Adipocyte (in vitro differentiated cells): ENCODE measurements at regions not wholly inside any gene's neighbourhood (a gene's known extent, or its start where the extent isn't known, plus 50 kb on each side); places are given as distances from the start of the nearest gene placed in this dataset.

Experiments
- DNase-seq: peaks from one replicate; pipeline ENCODE4 v3.0.0-alpha.2; 2015; ENCODE audit warnings: low read depth
- H3K27me3 ChIP-seq: replicated peaks from 2 replicates; pipeline ENCODE4 v1.7.0; 2013; ENCODE audit warnings: mild to moderate bottlenecking, low read length, moderate library complexity; ENCODE audit not compliant: control insufficient read depth, insufficient read depth
- H3K36me3 ChIP-seq: 2 replicates; pipeline ENCODE4 v1.7.0; 2013; ENCODE audit warnings: low read length, mild to moderate bottlenecking, moderate library complexity; ENCODE audit not compliant: control insufficient read depth, insufficient read depth, severe bottlenecking
- H3K4me1 ChIP-seq: 2 replicates; pipeline ENCODE4 v1.7.0; 2013; ENCODE audit warnings: mild to moderate bottlenecking, low read length, moderate library complexity; ENCODE audit not compliant: control insufficient read depth, insufficient read depth
- H3K4me3 ChIP-seq: 2 replicates; pipeline ENCODE4 v1.7.0; 2013; ENCODE audit warnings: mild to moderate bottlenecking, low read length, moderate library complexity
- H3K9ac ChIP-seq: 2 replicates; pipeline ENCODE4 v1.7.0; 2013; ENCODE audit warnings: mild to moderate bottlenecking, low read length, moderate library complexity
- H3K9me3 ChIP-seq: 2 replicates; pipeline ENCODE4 v1.7.0; 2013; ENCODE audit warnings: mild to moderate bottlenecking, low read length, moderate library complexity; ENCODE audit not compliant: control insufficient read depth

DNA sequence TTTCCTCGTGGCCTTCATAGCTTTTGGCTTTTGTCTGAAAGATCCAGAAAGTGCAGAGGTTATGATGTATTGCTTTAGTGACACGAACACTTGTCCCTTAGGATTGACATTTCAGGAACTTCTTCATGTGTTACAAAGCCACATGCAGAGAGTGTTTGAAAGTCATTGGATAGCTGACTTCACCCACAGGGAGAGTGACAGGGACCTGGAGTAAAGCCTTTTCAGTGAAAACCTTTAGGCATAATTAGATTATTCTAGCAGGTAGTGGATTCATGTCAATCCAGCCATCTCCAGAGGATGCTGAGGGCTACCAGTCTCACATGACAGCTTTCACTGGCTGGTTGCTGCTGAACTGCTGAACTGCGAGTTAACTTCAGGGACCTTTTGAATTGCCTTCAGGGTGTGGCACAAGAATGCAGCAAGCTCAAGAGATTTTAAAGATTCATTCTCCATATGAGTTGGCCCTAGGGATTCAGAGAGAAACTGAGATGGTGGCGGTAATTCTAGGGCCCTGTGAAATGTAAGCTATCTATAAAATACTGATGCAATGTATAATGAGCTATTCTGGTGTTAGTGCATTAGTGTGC is 267.0 kb upstream of the GOLIM4 start:
- Histone ChIP-seq H3K36me3 (no peaks in the 10 kb centered on the region), H3K4me1 (peaks cover 9% of the 10 kb centered on the region), H3K9ac (no peak overlapping the region), H3K9me3 (no peaks in the 10 kb centered on the region), H3K4me3 (no peak overlapping the region), H3K27me3 (no peaks in the 10 kb centered on the region)
- DNase-seq, result no peak

DNA sequence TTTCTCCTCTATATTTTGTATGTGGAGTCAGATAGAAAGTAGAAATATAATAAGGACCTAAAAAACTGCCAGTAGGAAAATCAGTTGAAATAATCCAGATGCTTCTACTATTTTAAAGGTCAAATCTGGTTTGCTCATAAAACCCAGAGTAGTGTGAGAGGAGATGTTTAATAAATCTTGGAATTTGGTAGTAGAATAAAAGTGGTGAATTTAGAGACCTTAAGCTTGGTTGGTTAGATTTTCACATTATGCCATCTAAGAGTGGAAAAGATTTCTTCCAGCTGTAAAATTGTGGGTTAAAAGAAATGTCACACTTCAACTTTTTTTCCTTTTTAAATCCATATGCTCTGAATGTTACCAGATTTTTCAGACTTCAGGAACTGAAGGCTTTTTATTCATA is 266.4 kb upstream of the GOLIM4 start:
- Histone ChIP-seq H3K4me1 (peaks cover 9% of the 10 kb centered on the region), H3K27me3 (no peaks in the 10 kb centered on the region), H3K9ac (no peak overlapping the region), H3K36me3 (no peaks in the 10 kb centered on the region), H3K4me3 (no peak overlapping the region), H3K9me3 (no peaks in the 10 kb centered on the region)
- DNase-seq, result no peak

DNA sequence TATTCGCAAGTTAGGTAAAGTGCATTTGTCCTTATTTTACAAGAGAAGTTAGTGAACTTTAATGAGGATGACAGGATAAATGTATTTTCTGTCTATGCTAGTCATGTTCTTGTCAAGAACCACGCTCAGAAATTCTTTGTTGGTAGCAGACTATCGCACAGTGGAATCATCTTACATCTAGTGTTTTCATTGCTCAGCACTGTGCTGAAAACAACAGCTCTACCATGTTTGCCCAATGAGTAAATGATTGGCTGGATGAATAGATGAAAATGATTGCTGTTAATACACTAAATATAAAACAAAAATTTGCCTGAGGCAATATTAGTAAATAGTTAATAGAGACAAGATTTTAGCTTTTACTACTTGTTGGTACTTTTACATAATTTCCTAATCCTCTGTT is 265.3 kb upstream of the GOLIM4 start:
- DNase-seq, result no peak
- Histone ChIP-seq H3K27me3 (no peaks in the 10 kb centered on the region), H3K9ac (no peak overlapping the region), H3K4me1 (peaks cover 7% of the 10 kb centered on the region), H3K4me3 (no peak overlapping the region), H3K36me3 (no peaks in the 10 kb centered on the region), H3K9me3 (no peaks in the 10 kb centered on the region)

DNA sequence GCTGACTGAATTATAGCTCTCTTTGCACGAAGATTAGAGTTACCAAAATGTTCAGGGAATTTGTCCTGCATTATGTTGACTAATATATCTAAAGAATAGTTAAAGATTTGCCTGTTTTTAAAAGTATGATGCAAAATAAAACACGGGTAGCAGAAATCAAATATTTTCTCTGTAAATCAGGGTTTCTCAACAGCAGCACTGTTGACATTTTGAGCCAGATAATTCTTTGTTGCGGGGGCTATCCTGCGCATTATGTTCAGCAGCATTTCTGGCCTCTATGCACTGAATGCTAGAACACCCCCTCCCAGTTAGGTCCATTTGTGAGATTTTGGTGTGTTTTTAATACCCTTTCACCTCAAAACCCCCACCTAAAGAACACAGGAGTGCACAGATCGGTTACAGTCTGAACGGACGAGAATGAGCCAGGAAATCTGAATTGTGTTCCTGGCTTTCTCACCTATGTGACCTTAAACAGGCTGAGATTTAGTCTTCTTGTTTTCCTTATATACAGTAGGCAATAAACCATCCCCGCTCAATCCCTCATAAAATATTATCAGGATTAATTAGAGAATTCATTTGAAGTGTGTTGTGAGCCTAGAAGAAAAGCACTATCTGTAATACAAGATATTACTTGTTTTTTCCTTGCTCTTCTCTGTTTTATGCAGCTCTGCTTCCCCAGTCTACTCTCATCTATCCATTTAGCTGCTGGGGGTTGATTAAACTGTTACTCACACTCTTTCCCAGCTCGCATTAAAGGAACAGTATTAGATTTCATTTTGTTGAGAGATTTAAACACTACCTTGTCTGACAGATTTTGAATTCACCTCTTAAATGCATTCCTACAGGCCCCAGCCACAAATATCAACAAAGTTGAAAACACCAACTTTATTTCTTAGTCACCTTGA is 247.5 kb upstream of the GOLIM4 start:
- DNase-seq, result no peak

DNA sequence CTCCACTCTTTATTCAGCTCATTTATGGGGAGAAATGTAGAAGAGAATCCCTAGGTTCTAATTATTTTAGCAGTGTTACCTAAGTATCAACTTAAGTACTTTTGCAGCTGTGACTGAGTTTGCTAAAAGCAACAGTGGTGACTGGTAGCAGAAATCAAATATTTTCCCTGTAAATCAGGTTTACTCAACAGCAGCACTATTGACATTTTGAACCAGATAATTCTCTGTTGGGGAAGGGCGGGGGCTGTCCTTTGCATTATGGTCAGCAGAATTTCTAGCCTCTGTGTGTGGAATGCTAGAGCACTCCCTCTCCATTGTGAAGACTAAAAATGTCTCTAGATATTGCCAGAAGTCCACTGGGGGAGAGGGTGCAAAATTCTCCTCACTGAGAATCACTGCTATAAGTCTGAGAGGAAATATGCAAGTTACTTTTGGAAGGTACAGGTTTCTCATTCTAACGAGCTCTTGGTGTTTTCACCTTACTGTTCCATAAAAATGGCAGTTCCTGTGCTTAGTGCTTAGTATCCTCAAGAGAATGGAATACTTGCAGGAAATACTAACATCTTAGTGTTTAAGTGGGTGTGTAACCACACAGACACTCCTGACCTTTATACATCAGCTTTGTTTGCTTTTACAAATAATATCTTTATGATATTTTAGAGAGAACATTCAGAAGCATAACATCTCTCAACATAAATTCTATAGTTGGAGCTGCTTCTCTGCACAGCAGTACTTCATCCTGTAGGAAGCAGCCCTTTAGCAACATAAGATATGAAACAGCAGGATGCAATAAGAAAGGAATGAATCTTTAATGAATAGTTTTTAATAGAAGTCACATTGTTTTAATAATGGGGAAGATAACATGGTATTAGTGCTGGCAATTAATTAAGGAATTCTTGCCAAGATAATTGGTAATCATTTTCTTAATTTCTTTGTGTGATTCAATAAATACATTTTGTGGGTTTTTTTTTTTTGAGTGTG is 246.5 kb upstream of the GOLIM4 start:
- no peak overlapping the region for H3K4me3 ChIP-seq
- H3K36me3 ChIP-seq, result no peaks in the 10 kb centered on the region
- no peak overlapping the region for H3K9ac ChIP-seq
- peaks cover 19% of the 10 kb centered on the region for H3K4me1 ChIP-seq
- peaks cover 3% of the 10 kb centered on the region for H3K9me3 ChIP-seq
- peak; percentile 19 for DNase-seq
- peaks cover 84% of the 10 kb centered on the region for H3K27me3 ChIP-seq

More for the DNA sequence above, 247.5 kb upstream of the GOLIM4 start:
- peaks cover 3% of the 10 kb centered on the region for H3K9me3 ChIP-seq
- H3K4me1 ChIP-seq, result peaks cover 19% of the 10 kb centered on the region
- H3K4me3 ChIP-seq, result no peak overlapping the region
- peaks cover 76% of the 10 kb centered on the region for H3K27me3 ChIP-seq
- H3K9ac ChIP-seq, result no peak overlapping the region
- H3K36me3 ChIP-seq, result no peaks in the 10 kb centered on the region

DNA sequence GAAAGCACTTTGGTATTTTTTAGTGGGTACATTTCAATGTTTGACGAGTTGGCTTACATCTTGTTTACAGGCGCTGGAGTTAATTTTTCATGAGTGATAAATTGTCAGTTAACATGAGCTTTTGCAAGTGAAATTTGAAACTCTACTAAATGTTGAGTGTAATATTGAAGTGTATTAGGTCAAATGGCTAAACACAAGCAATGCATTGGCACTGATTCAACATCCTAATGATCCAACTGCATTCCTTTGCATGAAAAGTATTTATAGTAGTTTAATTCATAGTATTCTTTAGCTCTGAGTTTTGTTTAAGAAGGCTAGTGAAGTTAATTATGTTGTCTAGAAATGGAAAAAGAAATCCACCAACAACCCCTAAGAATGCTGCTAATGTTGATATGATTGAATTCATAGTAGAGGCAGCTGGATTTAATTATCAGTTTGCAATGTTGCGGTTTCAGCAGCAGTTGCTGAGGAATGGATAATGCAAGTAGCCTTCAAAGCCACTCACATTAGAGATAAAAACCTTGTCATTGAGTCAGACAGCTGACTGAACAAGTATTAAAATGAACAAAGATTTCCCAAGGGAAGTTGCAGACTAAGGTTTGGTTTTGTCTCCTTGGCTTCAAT is 245.6 kb upstream of the GOLIM4 start:
- no peaks in the 10 kb centered on the region for H3K36me3 ChIP-seq
- H3K4me1 ChIP-seq, result peaks cover 19% of the 10 kb centered on the region
- H3K4me3 ChIP-seq, result no peak overlapping the region
- peaks cover 87% of the 10 kb centered on the region for H3K27me3 ChIP-seq
- peaks cover 3% of the 10 kb centered on the region for H3K9me3 ChIP-seq
- H3K9ac ChIP-seq, result no peak overlapping the region
- peak; percentile 86 for DNase-seq

DNA sequence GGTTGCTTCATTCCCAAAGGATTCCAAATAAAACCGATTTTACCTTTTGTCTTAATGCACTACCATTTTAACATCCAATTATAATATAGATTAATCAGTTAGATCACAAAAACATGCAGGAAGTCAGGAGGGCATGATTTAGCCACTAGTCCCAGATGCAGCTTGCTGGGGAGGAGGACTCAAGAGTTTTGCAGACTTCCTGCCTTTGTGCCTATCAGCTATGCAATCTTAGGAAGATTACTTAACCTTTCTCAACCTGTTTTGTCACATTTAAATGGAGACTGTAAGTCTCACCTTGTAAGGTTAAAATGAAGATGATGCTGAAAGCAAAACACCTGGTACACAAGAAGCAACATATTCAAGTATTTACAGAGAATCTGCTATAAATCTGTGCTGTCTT is 242.4 kb upstream of the GOLIM4 start:
- DNase-seq, result no peak
- no peak overlapping the region for H3K4me3 ChIP-seq
- H3K27me3 ChIP-seq, result peaks cover 79% of the 10 kb centered on the region
- peaks cover 19% of the 10 kb centered on the region for H3K4me1 ChIP-seq
- no peaks in the 10 kb centered on the region for H3K36me3 ChIP-seq
- H3K9me3 ChIP-seq, result no peaks in the 10 kb centered on the region
- H3K9ac ChIP-seq, result no peak overlapping the region

DNA sequence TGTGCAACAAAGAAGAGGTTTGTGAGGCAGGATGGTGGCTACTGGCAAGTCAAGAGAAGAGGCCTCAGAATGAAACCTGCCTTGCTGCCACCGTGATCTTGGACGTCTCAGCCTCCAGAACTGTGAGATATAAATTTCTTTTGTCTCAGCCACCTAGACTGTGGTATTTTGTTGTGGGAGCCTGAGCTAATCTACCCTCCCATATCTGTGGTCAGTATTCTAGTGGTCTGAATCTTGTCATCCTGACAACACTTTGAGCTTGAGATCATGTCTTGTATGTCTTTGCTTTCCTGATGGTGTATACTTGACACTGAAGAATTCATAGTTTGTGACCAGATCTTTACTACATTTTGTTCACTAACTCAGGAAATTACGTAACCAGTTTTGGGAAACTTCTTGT is 240.6 kb upstream of the GOLIM4 start:
- DNase-seq, result peak; percentile 41
- H3K27me3 ChIP-seq, result peaks cover 84% of the 10 kb centered on the region
- no peaks in the 10 kb centered on the region for H3K36me3 ChIP-seq
- no peak overlapping the region for H3K4me3 ChIP-seq
- no peak overlapping the region for H3K9ac ChIP-seq
- H3K9me3 ChIP-seq, result no peaks in the 10 kb centered on the region
- peaks cover 7% of the 10 kb centered on the region for H3K4me1 ChIP-seq

DNA sequence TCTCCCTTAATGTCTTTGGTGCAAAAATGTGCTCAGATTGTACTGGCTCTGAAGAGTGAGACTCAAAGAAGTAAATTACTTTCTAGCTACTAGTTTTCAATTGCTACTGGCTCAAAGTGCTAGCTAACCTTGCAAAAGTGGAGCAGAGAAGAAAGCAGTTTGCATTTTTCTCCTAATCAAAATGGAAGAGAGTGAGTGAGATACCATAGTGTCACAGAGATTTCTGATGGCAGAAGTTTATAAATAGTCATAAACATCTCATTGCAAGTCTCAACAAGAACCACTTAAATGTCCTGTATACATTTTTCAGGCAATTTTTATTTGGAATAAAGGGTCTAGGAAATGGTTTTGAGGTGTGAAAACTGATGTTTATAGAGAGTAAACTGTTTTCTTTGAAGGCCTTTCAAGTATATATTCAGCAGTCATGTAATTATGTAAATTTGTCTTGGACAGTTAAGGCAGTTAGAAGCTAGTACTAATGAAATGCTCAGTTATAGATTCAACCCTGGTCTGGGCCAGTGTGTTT is 237.7 kb upstream of the GOLIM4 start:
- no peak overlapping the region for H3K9ac ChIP-seq
- H3K4me1 ChIP-seq, result no peaks in the 10 kb centered on the region
- H3K36me3 ChIP-seq, result no peaks in the 10 kb centered on the region
- peaks cover 69% of the 10 kb centered on the region for H3K27me3 ChIP-seq
- no peaks in the 10 kb centered on the region for H3K9me3 ChIP-seq
- H3K4me3 ChIP-seq, result no peak overlapping the region
- no peak for DNase-seq

DNA sequence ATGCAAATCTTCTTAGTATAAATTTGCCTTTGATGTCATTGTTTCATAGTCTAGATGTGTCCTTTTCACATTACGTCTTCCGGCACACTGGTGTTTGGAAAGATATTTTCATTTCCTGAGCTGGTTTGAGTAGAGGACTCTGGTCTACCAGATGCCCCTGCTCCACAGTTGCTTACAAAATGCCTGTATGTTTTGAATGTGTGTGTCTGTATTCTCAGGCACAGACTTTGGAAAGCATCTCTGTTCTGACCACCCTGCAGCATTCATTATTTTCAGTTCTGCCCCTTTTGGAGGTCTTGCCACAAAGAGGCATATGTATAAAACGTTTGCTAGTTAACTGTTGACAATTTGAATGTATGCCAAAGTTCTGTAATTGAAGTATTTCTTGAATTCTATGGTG is 236.0 kb upstream of the GOLIM4 start:
- Histone ChIP-seq H3K4me1 (no peaks in the 10 kb centered on the region), H3K9me3 (no peaks in the 10 kb centered on the region), H3K27me3 (peaks cover 60% of the 10 kb centered on the region), H3K4me3 (no peak overlapping the region), H3K9ac (no peak overlapping the region), H3K36me3 (no peaks in the 10 kb centered on the region)
- no peak for DNase-seq
